ENCODE measurements at regions not wholly inside any gene's neighbourhood (a gene's known extent, or its start where the extent isn't known, plus 50 kb on each side); places are given as distances from the start of the nearest gene placed in this dataset.

- DNase-seq (ENCODE audit: low spot score) = no peak
- in situ Hi-C loops (cut with MboI; ENCODE audit: low pct_unique_long_range_greater_than_20kb, low sequenced_read_pairs, unreplicated experiment) = no loop called here
- no peak for TF ChIP-seq CTCF (IDR thresholded peaks at IDR 0.05; ENCODE audit: extremely low read depth, insufficient read depth, missing control alignments)
Observed at GRCh38 chr12:72832024-72832423, 559.9 kb downstream of the TRHDE start.

GRCh38 chr12:72836194-72836593, 564.0 kb downstream of the TRHDE start:
- in situ Hi-C loops (cut with MboI; ENCODE audit: low pct_unique_long_range_greater_than_20kb, low sequenced_read_pairs, unreplicated experiment) = no loop called here
- no peak for DNase-seq (ENCODE audit: low spot score)
- TF ChIP-seq CTCF (IDR thresholded peaks at IDR 0.05; ENCODE audit: extremely low read depth, insufficient read depth, missing control alignments) = no peak

GRCh38 chr12:72839696-72840095, 567.5 kb downstream of the TRHDE start:
- TF ChIP-seq CTCF (IDR thresholded peaks at IDR 0.05; ENCODE audit: extremely low read depth, insufficient read depth, missing control alignments) = no peak
- no peak for DNase-seq (ENCODE audit: low spot score)

GRCh38 chr12:72863671-72864070, 591.5 kb downstream of the TRHDE start:
- in situ Hi-C loops (cut with MboI; ENCODE audit: low pct_unique_long_range_greater_than_20kb, low sequenced_read_pairs, unreplicated experiment) = no loop called here
- no peak for TF ChIP-seq CTCF (IDR thresholded peaks at IDR 0.05; ENCODE audit: extremely low read depth, insufficient read depth, missing control alignments)
- DNase-seq (ENCODE audit: low spot score) = no peak

More at GRCh38 chr12:72839696-72840095, 567.5 kb downstream of the TRHDE start:
- in situ Hi-C loops (cut with MboI; ENCODE audit: low pct_unique_long_range_greater_than_20kb, low sequenced_read_pairs, unreplicated experiment) = no loop called here

GRCh38 chr12:72865921-72866320, 593.8 kb downstream of the TRHDE start:
- in situ Hi-C loops (cut with MboI; ENCODE audit: low pct_unique_long_range_greater_than_20kb, low sequenced_read_pairs, unreplicated experiment) = no loop called here
- TF ChIP-seq CTCF (IDR thresholded peaks at IDR 0.05; ENCODE audit: extremely low read depth, insufficient read depth, missing control alignments) = no peak
- no peak for DNase-seq (ENCODE audit: low spot score)

GRCh38 chr12:72869024-72869423, 596.9 kb downstream of the TRHDE start:
- in situ Hi-C loops (cut with MboI; ENCODE audit: low pct_unique_long_range_greater_than_20kb, low sequenced_read_pairs, unreplicated experiment) = no loop called here
- DNase-seq (ENCODE audit: low spot score) = no peak
- no peak for TF ChIP-seq CTCF (IDR thresholded peaks at IDR 0.05; ENCODE audit: extremely low read depth, insufficient read depth, missing control alignments)

Measured in GM13977 (cell line).